HepG2 (cell line): ENCODE measurements at regions not wholly inside any gene's neighbourhood (a gene's known extent, or its start where the extent isn't known, plus 50 kb on each side); places are given as distances from the start of the nearest gene placed in this dataset.

Source experiments
- ATAC-seq: fragments of 200-7000 bp; cut with Tn5 transposase; 3 replicates; pipeline ENCODE4 v1.9.1; 2020; ENCODE audit warnings: mild to moderate bottlenecking, moderate library complexity
- BruUV-seq: library from RNA; stranded (reverse); fragments of 400-500 nt; replicated peaks from 2 replicates; lab custom pipeline; 2021; lab: Mats Ljungman, UMichigan
- CTCF ChIA-PET: fragments of 300-600 bp; formaldehyde crosslinking; extraction: SDS; loops from one replicate; lab custom pipeline; 2021; ENCODE audit warnings: low total read pairs, inconsistent platforms, low intra/inter-chr PET ratio; lab: Yijun Ruan, JAX
- POLR2A ChIA-PET: fragments of 350-600 bp; sonication (Branson Sonifier 250); formaldehyde crosslinking; loops from one replicate; lab custom pipeline; 2020; ENCODE audit warnings: antibody characterized with exemption, inconsistent platforms; lab: Yijun Ruan, JAX
- DNase-seq: peaks from one replicate; pipeline ENCODE4 v3.0.0-alpha.2; 2015; ENCODE audit warnings: low spot score
- FAIRE-seq: peaks from 3 replicates; lab custom pipeline; 2011; peaks lifted over from hg19 to GRCh38; lab: Jason Lieb, UNC
- H2AFZ ChIP-seq: one replicate; pipeline ENCODE4 v1.6.1; 2011; ENCODE audit warnings: low read length, inconsistent platforms
- H3K27ac ChIP-seq: fragments of 300-600 bp; 3 replicates; pipeline ENCODE4 v1.8.0; 2011; ENCODE audit warnings: mixed run types, mild to moderate bottlenecking, mixed read lengths, low read length, inconsistent platforms; ENCODE audit not compliant: insufficient read depth; ENCODE audit errors: extremely low read length
- H3K27me3 ChIP-seq, 2 experiments: fragments of 200-600 bp in 1 of 2; 2 replicates in 1 of 2; 3 replicates in 1 of 2; pipeline versions ENCODE4 v1.6.0 to v1.8.0; 2011; ENCODE audit warnings: low read length in 2 of 2, mild to moderate bottlenecking in 2 of 2, moderate library complexity in 2 of 2, inconsistent platforms in 1 of 2; ENCODE audit not compliant: insufficient read depth in 2 of 2, control insufficient read depth in 1 of 2
- H3K36me3 ChIP-seq, 2 experiments: fragments of 200-600 bp in 1 of 2; replicated peaks in 1 of 2; 2 replicates in 1 of 2; 3 replicates in 1 of 2; pipeline versions ENCODE4 v1.5.1 to v1.8.0; 2011; ENCODE audit warnings: low read length in 2 of 2, inconsistent platforms in 1 of 2; ENCODE audit not compliant: insufficient read depth in 2 of 2, control insufficient read depth in 1 of 2
- H3K4me1 ChIP-seq: 2 replicates; pipeline ENCODE4 v1.5.1; 2012; ENCODE audit warnings: low read length, inconsistent platforms; ENCODE audit not compliant: insufficient read depth
- H3K4me2 ChIP-seq: 2 replicates; pipeline ENCODE4 v1.6.0; 2011; ENCODE audit warnings: low read depth, low read length, inconsistent platforms
- H3K4me3 ChIP-seq, 3 experiments: fragments of 200-600 bp in 1 of 3; sonication (generic), shearing (Covaris generic) in 1 of 3; replicated peaks in 1 of 3; 2 replicates each; pipeline ENCODE4 v1.5.1; 2011 to 2016; ENCODE audit warnings: low read length in 3 of 3, inconsistent platforms in 2 of 3, low read depth in 2 of 3, mild to moderate bottlenecking in 2 of 3, control low read depth in 1 of 3, mixed read lengths in 1 of 3; ENCODE audit not compliant: insufficient read depth in 1 of 3
- H3K79me2 ChIP-seq: one replicate; pipeline ENCODE4 v1.6.1; 2011; ENCODE audit warnings: low read length, inconsistent platforms; ENCODE audit not compliant: insufficient read depth
- H3K9ac ChIP-seq: 2 replicates; pipeline ENCODE4 v1.6.0; 2011; ENCODE audit warnings: mild to moderate bottlenecking, low read depth, low read length, inconsistent platforms; ENCODE audit not compliant: insufficient read depth
- H3K9me3 ChIP-seq: 2 replicates; pipeline ENCODE4 v1.5.1; 2012; ENCODE audit warnings: mild to moderate bottlenecking, low read length
- H4K20me1 ChIP-seq: 2 replicates; pipeline ENCODE4 v1.6.0; 2011; ENCODE audit warnings: inconsistent platforms, mild to moderate bottlenecking, low read length, moderate library complexity; ENCODE audit not compliant: insufficient read depth
- CREB1 ChIP-seq, 2 experiments: fragments of 450-650 bp in 1 of 2; IDR thresholded peaks; 2 replicates each; pipeline ENCODE4 v1.6.1; 2016 to 2017; ENCODE audit warnings: control low read depth in 1 of 2, mild to moderate bottlenecking in 1 of 2, missing compliant biosample characterization in 1 of 2, missing genetic modification characterization in 1 of 2
- MAFF ChIP-seq: IDR thresholded peaks from 2 replicates; pipeline ENCODE4 v1.6.1; 2011; ENCODE audit warnings: low read depth, low read length, improper control_type of control experiment
- MAFK ChIP-seq, 2 experiments: IDR thresholded peaks in 1 of 2; conservative IDR thresholded peaks in 1 of 2; 2 replicates each; pipeline ENCODE4 v1.6.1; 2011; ENCODE audit warnings: improper control_type of control experiment in 2 of 2, low read length in 2 of 2
- RXRA ChIP-seq: sonication (generic); formaldehyde crosslinking; IDR thresholded peaks from 2 replicates; pipeline ENCODE4 v1.5.1; 2020; ENCODE audit warnings: missing genetic modification reagents
- ZNF326 ChIP-seq: sonication (generic); formaldehyde crosslinking; IDR thresholded peaks from 2 replicates; pipeline ENCODE4 v1.4.0; 2020; ENCODE audit warnings: missing genetic modification reagents, borderline replicate concordance
- WGBS: methylation state at CpG from one replicate; pipeline ENCODE4 v1.1.6; 2017; ENCODE audit warnings: low lambda C conversion rate; 5-methylcytosine and 5-hydroxymethylcytosine counted together
- in situ Hi-C: cut with HindIII; loops from 2 replicates; pipeline ENCODE4 v1.10.0; 2017; ENCODE audit warnings: low pct_unique_long_range_greater_than_20kb; ENCODE audit not compliant: extremely low pct_ligation_motif_present
- intact Hi-C: fragments of 100-400 bp; cut with micrococcal nuclease; formaldehyde crosslinking; loops from one replicate; pipeline ENCODE4 v1.10.0; 2022; ENCODE audit not compliant: unreplicated experiment

DNA sequence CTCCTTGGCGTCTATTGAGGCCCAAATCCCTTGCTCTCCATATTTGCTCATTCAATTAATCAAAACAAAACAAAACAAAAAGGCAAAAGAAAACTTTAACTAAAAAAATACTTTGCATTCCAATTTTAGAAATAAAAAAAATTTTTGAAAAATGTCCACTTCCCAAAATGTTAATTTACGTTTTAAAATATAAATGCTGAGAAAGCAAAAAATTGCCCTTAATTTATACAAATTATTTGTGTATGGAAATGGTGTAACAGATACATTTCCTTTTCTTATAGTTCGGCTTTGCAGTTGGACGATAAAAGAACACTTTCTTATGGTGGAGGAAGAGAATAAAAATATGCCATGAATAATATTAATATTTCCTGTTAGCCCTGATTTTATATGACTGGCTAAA lies 652.8 kb upstream of the PFKP start:
- DNase-seq (no peak), ATAC-seq (no peak), FAIRE-seq (no peak)
- Histone ChIP-seq H3K4me2 (no peak overlapping the region), H3K4me3 (no peak overlapping the region), H3K27me3 (0 out of 5 replicates have a peak, but pooled peaks cover 0 to 4% of the 10 kb centered on the region in 2 experiments), H3K36me3 (no peaks in the 10 kb centered on the region), H3K4me1 (no peaks in the 10 kb centered on the region), H3K79me2 (no peaks in the 10 kb centered on the region), H2AFZ (no peak overlapping the region), H3K9ac (no peak overlapping the region), H3K9me3 (no peaks in the 10 kb centered on the region), H4K20me1 (no peaks in the 10 kb centered on the region), H3K27ac (no peak overlapping the region)
- CTCF ChIA-PET, result no interaction called here
- POLR2A ChIA-PET, result no interaction called here
- intact Hi-C loops (no loop called here), in situ Hi-C loops (no loop called here)
- 2% methylated on average over 4 of the region's 4 CpGs for WGBS
- no TSS peak for BruUV-seq
- TF ChIP-seq RXRA (no peak), MAFF (peak; percentile 76), MAFK (conservative IDR thresholded peaks at IDR 0.05 in 1 of 2, IDR thresholded peaks at IDR 0.05 in 1 of 2; ENCODE audit: low read length in 2 of 2) (peak; percentile 65 to 89)

DNA sequence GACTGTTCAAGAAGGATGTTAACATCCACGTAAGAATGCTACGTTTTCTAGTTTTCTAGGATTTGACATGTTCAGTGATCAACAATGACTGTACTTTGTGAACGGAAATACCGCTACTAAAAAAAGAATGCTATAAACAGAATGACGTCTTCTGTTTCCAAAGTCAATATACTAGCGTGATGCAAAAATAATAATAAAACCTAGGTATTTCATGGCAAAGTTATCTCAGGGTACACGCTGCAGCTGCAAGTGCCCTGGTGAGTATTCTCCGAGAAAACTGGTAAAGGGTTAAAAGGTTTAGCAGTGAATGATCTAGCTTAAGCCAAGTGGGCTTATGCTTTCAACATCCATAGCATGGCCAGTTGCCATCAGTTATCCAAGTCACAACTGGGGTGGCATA lies 653.3 kb upstream of the PFKP start:
- ATAC-seq (no peak), DNase-seq (no peak), FAIRE-seq (no peak)
- Histone ChIP-seq H4K20me1 (no peaks in the 10 kb centered on the region), H3K79me2 (no peaks in the 10 kb centered on the region), H3K36me3 (no peaks in the 10 kb centered on the region), H2AFZ (no peak overlapping the region), H3K27me3 (0 out of 5 replicates have a peak, but pooled peaks cover 0 to 4% of the 10 kb centered on the region in 2 experiments), H3K9me3 (no peaks in the 10 kb centered on the region), H3K9ac (no peak overlapping the region), H3K27ac (no peak overlapping the region), H3K4me3 (no peak overlapping the region)
- intact Hi-C loops, result no loop called here
- no TSS peak for BruUV-seq
- in situ Hi-C loops, result no loop called here
- WGBS, result 16% methylated on average over 8 of the region's 8 CpGs
- POLR2A ChIA-PET, result no interaction called here
- TF ChIP-seq CREB1 (IDR thresholded peaks at IDR 0.05) (0 out of 2 replicates have a peak, but pooled peaks have one; percentile 18), CREB1 (CRISPR knock-in tag; IDR thresholded peaks at IDR 0.05) (no peak), ZNF326 (CRISPR knock-in tag) (no peak)
- TF ChIP-seq, all 625 proteins: peak for 1
- CTCF ChIA-PET, result no interaction called here
- H3K4me2 ChIP-seq, result no peak overlapping the region
- H3K4me1 ChIP-seq, result no peaks in the 10 kb centered on the region
